WERI-Rb-1 (cell line): ENCODE measurements at regions not wholly inside any gene's neighbourhood (a gene's known extent, or its start where the extent isn't known, plus 50 kb on each side); places are given as distances from the start of the nearest gene placed in this dataset.

Source experiments
- DNase-seq: peaks from one replicate; pipeline ENCODE4 v3.0.0-alpha.2; 2020
- H3K27ac ChIP-seq: fragments of 250-450 bp; sonication (Bioruptor Pico); 2 replicates; pipeline ENCODE4 v1.5.1; 2020; ENCODE audit warnings: mild to moderate bottlenecking, moderate library complexity
- H3K27me3 ChIP-seq: fragments of 250-450 bp; sonication (Bioruptor Pico); 2 replicates; pipeline ENCODE4 v1.5.1; 2021; ENCODE audit warnings: mild to moderate bottlenecking, low read depth, moderate library complexity; ENCODE audit not compliant: insufficient read depth, severe bottlenecking
- H3K36me3 ChIP-seq: fragments of 250-450 bp; sonication (Bioruptor Pico); 2 replicates; pipeline ENCODE4 v1.5.1; 2020; ENCODE audit warnings: mild to moderate bottlenecking, moderate library complexity
- H3K4me3 ChIP-seq: 2 replicates; pipeline ENCODE4 v1.5.1; 2011; ENCODE audit warnings: low read depth, mild to moderate bottlenecking, control low read depth, low read length
- H3K9me3 ChIP-seq: fragments of 250-450 bp; sonication (Bioruptor Pico); 2 replicates; pipeline ENCODE4 v1.5.1; 2021; ENCODE audit warnings: mild to moderate bottlenecking, moderate library complexity; ENCODE audit not compliant: severe bottlenecking
- TF ChIP-seq, protein P1 (sequence below): IDR thresholded peaks from 2 replicates; pipeline ENCODE4 v1.5.1; 2011; ENCODE audit warnings: low read depth, mild to moderate bottlenecking, control low read depth, inconsistent platforms, low read length

- DNase-seq: no peak
- Histone ChIP-seq H3K4me3 (no peak overlapping the region), H3K9me3 (no peaks in the 10 kb centered on the region), H3K27me3 (no peaks in the 10 kb centered on the region), H3K27ac (no peak overlapping the region), H3K36me3 (no peaks in the 10 kb centered on the region)
- TF ChIP-seq, protein P1, sequence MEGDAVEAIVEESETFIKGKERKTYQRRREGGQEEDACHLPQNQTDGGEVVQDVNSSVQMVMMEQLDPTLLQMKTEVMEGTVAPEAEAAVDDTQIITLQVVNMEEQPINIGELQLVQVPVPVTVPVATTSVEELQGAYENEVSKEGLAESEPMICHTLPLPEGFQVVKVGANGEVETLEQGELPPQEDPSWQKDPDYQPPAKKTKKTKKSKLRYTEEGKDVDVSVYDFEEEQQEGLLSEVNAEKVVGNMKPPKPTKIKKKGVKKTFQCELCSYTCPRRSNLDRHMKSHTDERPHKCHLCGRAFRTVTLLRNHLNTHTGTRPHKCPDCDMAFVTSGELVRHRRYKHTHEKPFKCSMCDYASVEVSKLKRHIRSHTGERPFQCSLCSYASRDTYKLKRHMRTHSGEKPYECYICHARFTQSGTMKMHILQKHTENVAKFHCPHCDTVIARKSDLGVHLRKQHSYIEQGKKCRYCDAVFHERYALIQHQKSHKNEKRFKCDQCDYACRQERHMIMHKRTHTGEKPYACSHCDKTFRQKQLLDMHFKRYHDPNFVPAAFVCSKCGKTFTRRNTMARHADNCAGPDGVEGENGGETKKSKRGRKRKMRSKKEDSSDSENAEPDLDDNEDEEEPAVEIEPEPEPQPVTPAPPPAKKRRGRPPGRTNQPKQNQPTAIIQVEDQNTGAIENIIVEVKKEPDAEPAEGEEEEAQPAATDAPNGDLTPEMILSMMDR: no peak
Measured at GRCh38 chr10:106520698-106521097, 643.8 kb downstream of the SORCS1 start.

DNA sequence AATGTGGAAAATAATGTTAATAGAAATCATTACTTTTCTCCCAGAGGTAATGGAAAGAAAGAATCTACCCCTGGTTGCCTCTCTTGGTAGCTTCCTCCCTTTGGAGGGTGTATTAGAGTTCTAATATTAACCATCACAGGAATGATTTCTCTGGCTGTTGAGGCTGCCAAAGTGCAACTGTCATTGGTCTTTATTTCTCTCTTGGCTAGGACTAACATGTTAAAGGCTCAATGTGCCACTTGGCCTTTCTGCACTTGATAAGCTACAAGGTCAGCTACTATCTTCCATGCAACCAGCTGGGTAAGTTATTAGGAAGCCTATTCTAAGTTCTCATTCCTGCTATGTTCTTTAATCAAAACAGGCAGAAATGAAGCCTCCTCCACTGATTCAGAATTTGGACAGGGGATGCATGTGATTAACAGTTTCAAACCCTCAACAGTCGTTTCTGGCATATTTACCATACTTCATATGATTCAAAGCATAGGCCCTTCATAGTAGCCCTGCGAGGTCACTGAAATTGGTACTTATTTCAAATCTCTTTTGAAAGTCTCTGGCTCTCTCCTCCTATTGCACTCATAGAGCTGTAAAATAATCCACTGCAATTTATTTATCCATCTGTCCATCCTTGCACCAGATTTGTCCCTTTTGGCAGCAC is 645.0 kb downstream of the SORCS1 start:
- TF ChIP-seq, protein P1: no peak
- H3K27ac ChIP-seq: no peak overlapping the region
- no peaks in the 10 kb centered on the region for H3K9me3 ChIP-seq
- no peaks in the 10 kb centered on the region for H3K27me3 ChIP-seq
- no peak for DNase-seq
- H3K4me3 ChIP-seq: no peak overlapping the region
- H3K36me3 ChIP-seq: no peaks in the 10 kb centered on the region

DNA sequence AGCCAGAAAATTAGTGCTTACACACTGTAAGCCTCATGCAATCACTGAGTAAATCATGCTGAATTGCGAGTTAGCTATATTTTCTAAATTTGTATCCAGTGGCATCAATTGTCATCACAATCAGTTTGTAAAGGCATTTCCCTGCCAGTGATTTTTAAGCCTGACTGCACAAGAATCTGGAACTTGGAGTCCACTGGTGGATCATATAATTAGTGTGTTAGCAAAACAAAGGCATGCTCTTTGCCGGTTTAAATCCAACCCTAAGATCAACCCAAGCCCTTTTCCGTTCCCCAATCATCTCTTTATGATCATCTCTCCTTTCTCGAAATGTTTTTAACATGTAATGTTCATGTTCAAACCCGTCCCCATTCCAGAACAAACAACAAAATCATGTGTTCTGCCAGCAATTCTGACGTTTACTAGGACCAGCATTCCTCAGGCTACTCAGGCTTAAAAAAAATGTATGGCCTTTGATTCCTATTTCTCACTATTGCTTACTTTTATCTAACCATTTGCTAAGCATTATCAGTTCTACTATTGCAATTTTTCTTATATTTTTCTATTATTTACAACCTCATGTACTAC is 649.2 kb downstream of the SORCS1 start:
- H3K9me3 ChIP-seq: no peaks in the 10 kb centered on the region
- no peak for DNase-seq
- H3K27me3 ChIP-seq: no peaks in the 10 kb centered on the region
- no peaks in the 10 kb centered on the region for H3K36me3 ChIP-seq
- H3K27ac ChIP-seq: no peak overlapping the region
- TF ChIP-seq, protein P1: no peak
- no peak overlapping the region for H3K4me3 ChIP-seq

DNA sequence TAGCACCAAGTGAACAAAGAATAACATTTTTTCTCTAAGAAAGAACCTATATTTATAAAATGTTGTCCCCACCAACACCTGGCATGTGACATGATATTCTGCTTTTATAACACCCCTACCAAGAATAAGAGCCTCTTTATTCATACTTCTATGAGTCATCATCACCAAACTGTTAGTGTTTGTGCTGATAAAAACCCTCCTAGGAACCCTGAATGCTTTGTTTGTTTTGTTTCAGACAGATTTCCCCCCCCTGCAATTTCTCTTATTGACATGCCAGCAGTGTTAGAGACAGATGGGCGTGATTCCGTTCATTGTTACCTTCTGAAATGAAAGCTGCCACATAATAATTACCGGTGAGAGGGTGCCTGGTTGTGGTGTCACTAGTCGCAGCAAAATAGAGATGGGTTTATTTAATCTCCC is 651.1 kb downstream of the SORCS1 start:
- no peaks in the 10 kb centered on the region for H3K9me3 ChIP-seq
- no peaks in the 10 kb centered on the region for H3K36me3 ChIP-seq
- H3K27ac ChIP-seq: no peak overlapping the region
- DNase-seq: no peak
- H3K27me3 ChIP-seq: no peaks in the 10 kb centered on the region
- TF ChIP-seq, protein P1: no peak
- no peak overlapping the region for H3K4me3 ChIP-seq

DNA sequence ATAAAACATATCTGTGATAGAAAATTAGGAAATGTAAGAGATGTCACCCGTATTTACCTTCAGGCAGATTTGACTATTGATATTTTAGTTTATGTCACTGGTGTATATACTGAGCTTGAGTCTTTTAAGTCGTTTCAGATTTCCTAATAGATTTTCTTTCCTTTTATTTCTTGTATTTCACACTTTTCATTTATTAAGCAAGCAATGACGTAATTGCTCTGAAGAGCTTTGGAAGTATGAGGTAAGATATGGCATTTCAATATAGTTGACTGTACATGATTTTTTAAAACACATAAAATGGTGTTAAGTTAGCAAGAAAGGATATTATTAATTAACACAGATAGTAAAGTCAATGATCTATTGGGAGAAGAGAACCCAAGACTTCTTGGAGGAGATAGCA is 652.6 kb downstream of the SORCS1 start:
- DNase-seq: no peak
- no peak overlapping the region for H3K27ac ChIP-seq
- no peaks in the 10 kb centered on the region for H3K9me3 ChIP-seq
- no peak overlapping the region for H3K4me3 ChIP-seq
- TF ChIP-seq, protein P1: no peak
- H3K27me3 ChIP-seq: no peaks in the 10 kb centered on the region
- H3K36me3 ChIP-seq: no peaks in the 10 kb centered on the region

GRCh38 chr10:106508950-106509349 is 655.6 kb downstream of the SORCS1 start:
- TF ChIP-seq, protein P1: no peak
- no peaks in the 10 kb centered on the region for H3K36me3 ChIP-seq
- no peaks in the 10 kb centered on the region for H3K9me3 ChIP-seq
- H3K4me3 ChIP-seq: no peak overlapping the region
- H3K27ac ChIP-seq: no peak overlapping the region
- DNase-seq: no peak
- H3K27me3 ChIP-seq: no peaks in the 10 kb centered on the region
